ENCODE measurements at regions not wholly inside any gene's neighbourhood (a gene's known extent, or its start where the extent isn't known, plus 50 kb on each side); places are given as distances from the start of the nearest gene placed in this dataset.

DNA sequence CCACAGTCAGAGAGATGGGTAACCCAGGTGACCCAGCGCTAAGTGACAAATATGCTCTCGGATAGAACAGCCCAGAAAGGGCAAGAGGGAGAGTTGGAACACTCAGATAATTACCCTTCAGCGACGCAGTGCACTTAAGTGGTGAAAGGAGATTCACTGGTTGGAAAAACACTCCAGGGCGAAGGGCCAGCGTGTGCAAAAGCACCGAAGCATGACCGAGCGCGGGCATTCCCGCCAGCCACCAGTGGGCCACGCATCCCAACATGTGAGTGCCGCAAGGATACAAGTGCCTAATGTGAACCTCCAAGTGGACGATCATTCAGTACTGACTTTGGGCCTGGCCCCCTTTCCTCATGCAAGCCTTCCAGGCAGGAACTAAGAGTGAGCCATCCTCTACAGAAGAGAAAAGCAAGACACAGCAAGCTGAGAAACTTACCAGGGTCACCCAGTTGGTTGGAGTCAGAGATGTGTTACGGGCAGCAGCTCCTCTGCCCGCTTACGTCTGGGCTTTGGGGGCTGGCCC, 258.4 kb downstream of the C16orf95 start:
- DNase-seq, result no peak

DNA sequence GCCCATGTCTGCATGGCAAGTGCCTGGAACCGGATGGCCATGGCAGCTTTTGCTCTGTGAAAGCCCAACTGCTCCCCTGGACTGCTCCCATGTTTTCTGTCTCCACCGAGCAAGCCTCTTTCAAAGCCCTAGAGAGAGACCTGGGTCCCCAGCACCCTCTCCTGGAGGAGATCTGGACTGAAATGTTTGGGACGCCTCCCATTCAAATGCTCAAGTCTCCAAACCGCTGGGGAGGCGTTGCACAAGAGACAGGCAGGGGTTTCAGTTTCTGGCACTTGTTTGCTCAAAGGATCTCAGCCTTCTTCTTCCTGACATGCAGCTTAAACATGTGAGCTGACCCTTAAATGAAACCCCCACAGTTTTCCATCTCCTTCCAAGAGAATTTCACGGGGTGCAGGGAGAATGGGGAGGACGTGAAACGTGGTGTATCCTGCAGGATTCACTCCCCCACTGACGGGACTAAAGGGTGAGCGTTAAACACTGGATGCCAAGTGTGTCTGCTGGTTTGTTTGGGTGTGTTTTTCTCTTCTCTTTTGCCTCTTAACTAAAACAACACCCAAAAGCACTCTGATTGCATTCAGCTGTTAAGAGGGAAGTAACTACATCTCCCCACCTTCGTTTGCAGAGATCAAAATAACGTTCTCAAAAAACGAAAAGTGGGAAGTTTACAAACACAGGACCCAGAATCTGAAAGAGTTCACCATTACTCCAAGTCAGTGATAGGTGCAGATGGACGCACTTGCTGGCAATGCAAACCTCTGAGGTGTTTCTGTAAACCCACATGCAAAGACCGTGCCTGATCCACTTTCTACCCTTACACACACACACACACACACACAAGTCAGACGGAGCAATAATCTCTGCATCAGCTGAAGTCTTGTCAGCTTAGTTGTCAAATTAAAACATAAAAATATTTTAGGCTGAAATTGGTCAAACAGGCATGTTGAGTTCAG, 256.9 kb downstream of the C16orf95 start:
- no peak for DNase-seq

DNA sequence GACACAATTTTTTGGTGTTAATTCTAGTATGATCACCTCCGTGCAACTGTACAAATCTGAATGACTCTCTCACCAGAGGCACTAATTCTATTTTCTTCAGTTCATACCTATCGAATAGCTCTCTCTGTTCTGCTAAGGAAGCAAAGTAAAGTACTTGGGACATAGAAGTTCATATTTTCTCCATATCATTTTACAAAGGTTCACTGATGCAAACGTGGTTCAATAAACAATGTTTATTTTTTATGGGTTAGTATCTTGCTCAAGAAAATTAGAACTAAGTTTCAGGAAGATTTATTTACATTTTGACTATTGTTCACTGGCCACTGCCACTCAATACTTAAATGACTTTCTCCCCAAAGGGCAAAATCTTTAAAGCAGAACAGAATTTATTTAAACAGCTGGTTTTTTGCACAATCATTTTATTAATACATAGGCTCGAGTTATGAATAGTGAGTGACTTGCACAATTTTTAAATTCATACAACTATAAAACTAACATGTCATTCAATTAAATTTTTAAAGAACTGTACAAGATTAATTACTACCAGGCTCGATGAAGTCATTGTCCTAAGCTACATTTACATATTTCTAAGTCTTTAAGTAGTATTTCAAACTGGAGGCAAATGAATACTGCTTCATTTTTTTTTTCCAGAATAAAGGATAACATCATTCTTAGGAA, 255.8 kb downstream of the C16orf95 start:
- no peak for DNase-seq

DNA sequence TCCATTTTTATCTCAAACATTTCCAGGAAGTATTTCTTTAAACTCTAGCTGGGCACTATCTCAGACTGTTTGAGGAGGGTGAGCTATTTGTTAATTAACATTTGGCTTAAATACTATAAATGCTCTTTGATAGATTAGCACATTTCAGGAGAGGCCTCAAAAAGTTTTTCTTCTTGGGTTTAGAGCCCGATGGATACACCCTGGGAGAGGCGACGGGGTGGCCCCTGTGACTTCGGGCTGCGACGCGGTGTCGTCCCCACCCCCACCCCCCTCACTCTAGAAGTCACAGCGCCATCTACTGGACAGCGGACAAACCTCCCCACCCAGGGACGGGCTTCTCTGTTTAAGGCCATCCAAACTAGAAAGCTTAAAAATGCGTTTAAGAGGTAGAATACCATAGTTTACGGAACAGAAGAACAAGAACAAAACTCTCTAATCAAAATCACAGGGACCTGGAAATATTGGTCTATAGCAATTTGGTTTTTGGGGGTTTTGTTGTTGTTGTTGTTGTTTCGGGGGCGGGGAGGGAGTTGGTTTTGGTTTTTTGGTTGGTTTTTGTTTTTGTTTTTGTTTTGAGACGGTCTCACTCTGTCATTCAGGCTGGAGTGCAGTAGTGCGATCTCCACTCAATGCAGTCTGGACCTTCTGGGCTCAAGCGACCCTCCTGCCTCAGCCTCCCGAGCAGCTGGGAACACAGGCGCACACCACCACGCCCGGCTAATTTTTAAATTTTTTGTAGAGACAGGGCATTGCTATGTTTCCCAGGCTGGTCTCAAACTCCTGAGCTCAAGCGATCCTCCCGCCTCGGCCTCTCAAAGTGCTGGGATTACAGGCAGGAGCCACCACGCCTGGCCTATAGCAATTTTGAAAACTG, 254.4 kb downstream of the C16orf95 start:
- DNase-seq, result peak; percentile 80

DNA sequence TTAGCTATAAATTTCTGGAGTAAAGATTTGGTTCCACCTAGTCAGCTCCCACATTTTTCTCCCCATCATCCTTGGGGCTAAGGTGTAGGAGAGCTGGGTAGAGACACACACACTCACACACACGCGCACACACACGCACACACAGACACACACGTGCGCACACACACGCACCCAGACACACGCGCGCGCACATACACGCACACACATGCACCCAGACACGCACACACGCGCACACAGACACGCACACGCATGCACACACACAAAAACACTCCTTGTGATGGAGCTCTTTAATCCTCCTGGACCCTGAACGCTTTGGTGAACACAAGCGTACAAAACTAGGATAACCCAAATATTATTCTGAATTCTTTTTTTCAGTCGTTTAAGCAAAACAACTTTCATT, 253.6 kb downstream of the C16orf95 start:
- DNase-seq, result no peak

DNA sequence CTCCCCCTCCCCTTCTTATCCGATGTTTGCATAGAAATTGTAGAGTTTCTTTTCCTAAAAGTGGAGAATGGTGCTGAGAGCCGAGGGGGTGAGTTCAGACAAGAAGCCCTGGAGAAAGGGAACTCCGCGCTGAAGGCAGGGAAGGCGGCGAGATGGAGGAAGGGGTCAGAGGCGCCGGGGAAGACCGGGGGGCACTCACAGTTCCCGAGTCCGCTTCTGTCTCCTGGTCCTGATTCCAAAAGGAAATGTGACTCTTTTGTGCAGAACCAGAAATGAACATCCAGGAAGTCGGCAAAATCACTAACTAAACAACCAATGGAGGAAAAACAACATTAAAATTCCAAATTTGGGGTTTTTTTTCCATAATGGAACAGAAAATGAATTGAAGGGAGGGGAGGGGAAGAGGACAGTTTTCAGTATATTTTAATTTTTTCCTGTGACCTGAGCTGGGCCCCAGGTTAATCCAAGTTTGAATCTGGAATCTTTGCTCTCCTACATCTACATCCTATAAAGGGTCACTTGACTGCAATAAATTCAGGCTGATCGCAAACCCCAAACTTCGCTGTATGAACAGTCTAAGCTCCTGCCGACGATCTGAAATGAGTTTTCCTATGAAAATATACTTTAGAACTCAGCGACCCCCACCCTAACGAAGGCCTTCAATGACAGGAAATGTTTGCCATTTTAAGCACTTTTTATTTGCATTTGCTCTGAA, 252.3 kb downstream of the C16orf95 start:
- no peak for DNase-seq

DNA sequence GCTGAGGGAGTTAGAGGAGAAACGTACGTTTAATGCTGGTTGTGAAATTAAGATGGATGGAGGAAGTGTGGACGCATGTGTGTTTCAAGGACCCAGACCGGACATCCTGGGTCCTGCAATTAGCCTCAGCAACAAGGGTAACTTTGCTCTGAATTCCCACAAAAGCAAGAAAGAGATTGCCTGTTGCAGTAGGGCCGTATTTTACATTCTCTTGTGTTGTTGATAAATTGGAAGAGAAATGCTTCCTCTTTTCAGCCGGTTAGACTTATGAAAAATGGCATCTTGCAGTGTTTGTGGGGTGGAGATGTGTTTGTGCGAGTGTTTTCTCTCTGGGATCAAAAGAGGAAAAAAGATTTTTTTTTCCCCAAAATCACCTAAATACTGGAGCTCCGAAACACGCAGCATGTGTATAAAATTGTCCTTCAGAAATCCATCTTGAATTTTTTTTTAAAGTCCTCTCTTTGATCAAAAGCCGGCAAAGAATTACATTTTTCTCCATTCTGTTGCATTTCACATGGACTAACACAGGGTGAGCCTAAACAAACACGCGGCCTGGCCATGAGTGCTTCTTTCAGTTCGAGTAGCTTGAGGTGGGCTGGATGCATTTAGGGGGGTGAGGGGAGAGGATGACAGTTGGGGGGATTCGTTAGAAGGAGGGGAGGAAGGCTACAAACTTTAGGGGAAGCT, 251.6 kb downstream of the C16orf95 start:
- DNase-seq, result no peak

DNA sequence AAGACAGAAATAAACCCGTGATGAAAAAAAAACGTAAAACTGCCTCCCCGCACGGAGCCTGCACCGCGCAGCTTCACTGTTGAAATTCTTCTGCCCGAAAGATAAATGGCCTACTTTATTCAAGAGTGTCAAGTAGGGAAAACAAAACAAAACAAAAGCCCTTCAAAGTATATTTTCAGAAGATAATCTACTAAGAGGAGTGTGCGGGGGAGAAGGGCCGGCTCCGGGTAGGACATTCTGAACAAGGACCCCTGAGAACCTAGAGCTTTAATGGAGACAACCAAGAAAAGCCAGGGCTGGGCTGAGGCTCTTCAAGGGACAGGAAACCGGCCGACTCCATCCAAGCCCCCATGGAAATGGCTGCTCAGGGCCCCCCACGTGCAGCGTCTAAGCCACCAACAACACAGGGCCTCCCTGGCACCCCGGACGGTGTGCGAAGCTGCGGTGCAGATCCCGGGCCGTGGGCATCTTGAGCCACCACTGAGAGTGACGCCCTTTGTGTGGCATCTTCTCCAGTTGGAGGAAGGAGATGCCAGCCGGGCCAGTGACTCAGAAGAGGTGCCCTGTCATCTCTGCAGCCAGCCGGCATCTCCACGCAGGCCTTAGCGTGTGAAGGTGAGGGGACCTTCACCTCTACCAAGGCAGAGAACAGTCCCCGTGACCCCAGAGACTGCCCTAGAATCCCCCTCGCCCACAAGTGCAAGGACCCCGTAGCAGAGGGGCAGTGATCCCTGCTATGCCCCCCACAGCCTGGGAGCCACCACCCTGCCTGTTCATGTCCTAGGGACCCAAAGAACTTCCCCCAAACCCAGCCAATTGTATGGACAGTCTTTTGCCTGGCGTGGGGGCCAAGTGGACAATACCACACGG, 250.8 kb downstream of the C16orf95 start:
- no peak for DNase-seq

DNA sequence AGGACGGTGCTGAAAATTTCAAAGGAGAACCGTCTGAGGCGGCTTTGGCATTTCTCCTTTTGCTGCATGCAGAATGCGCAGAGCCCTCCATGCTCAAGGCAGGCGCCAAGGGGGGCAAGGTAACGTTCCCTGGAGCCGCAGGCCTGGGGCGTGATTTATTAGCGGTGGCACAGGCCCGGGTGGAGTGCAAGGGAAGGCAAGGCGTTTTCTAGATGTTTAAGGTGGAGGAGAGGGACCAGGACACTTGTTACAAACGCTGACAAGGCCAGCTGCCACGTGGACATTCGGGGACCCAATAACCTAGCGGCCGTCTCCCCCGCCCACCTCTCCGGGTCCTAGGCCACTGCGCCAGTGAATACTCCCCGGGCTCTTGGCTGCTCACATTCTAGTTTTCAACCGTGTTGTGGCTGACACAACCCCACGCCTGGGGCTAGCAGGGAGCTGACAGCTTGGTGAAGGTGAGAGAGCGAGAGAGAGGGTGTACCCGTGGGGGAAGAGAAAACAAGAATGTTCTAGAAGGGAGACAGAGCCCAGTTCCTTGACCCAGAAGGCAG, 250.1 kb downstream of the C16orf95 start:
- no peak for DNase-seq

DNA sequence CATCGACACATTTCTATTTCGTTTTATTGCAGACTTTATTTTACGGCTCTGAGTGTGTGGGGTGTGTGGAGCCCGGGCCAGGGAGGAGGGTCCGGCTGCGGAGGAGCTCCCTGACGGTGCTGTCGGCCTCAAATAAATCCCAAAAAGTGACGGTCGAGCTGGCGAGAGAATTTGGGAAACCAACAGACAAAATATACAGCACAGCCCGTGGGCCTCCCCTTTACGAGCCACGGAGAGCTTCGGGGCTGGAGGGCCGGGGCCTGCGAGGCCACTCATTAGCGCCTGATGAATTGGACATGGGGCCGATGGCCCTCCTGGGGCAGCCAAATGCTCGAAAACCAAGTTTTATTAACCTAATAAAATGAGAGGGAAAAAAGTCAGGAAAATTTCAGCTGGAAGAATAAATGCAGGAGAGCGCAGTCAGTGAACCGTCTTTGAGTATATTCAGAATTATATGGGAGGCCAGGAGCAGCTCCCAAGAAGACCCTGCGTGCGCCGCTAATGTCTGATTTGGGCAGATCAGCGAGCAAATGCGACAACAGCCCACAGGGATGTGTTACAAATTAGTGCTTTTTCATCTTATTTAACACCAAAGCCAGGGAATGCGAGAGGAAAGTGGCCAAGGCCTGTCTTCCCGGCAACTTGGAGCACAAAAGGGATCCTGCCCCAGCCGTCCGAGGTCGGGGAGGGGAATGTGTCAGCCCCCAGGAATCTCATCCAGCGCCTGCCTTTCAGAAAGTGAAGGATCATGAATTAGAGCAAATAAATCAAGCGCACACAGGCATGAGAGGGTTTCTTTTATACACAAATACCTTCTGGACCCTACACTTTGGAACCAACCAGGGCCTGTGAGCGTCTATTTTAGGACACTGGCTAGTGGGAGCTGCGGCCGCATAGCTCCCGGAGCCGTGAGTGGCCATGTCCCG, 249.1 kb downstream of the C16orf95 start:
- no peak for DNase-seq

DNA sequence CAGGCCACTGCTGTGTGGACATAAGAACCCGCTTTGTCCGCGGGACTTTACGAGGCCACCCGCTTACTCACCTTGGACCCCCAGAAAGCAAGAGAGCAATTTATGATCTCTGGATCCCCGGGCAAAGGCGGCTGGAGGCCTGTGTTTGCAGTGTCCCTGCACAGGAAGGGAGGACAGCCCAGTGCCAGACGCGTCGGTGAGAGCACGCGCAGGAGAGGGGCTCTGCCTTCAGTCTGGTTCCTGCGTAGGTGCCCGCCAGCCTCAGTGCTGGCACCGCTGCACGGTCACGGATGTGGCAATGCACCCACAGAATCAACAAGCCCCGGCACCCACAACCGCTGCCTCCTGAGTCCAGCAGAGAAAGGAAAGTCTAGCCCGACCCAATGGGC, 248.4 kb downstream of the C16orf95 start:
- no peak for DNase-seq

DNA sequence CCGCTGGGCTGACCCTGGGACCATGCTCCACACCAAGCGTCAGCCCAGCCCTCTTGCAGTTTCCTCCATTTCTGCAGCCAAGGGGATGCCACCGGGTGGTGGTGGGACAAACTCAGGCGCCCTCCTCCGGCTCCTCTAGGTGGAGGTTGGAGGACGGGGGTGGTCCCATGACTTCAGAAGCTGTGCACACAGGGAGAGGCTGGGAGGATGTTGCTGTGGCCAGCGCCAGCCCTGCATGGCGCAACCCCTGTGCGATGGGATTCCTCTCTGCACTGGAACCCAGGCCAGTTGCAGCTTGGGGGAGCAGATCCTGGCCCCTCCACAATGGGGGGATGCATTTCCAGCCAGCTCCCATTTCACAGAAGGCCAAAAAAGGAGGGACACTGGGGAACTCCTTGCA, 246.5 kb downstream of the C16orf95 start:
- DNase-seq, result no peak

DNA sequence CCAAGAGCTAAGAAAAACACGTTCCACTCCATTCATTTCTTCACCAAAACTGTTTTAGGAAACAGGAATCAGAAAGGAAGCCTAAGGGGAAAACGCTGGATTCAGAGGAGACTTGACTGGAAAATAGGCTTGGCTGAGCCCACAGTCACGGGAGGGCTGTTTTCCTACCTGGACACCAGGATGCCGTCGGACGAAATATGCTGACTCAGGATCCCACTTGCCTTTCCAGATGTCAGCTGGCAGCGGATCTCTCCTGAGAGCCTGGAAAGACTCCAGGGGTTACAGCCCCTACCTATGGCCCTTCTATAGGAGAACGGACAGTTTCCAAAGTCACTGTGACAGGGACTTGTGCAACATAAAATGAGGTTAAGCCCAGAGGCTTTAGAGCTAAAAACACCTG, 245.1 kb downstream of the C16orf95 start:
- no peak for DNase-seq

DNA sequence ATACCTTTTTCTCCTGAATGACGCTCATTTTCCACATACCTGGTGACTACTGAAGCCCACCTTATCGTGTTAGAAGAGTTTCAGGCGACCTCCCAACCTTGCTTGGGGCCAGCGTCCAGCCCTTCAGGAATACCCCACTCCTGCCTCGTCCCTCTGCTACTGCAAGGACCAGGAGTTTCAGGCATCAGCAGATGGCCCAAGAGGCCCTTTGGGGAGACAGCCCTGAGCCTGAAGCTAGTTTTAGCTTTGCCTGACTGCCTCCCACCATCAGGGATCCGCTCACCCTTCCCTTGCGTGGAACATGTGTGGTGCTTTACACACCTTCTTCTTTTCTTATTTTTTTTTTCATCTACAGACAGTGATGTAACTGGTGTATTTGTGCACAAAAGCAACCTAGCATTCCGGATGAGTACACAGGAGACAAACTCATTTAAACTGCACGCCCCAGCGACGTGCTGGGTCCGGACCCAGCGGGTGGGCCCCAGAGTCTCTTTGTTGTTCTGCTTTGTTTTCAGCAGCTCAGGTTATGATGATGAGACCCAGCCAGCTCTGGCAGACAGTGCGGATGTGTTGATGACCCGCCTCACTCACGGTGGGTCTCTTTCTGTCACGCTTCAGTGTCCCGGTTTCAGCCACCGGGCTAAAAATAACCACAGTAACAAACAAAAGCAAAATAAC, 242.4 kb downstream of the C16orf95 start:
- DNase-seq, result peak; percentile 78

DNA sequence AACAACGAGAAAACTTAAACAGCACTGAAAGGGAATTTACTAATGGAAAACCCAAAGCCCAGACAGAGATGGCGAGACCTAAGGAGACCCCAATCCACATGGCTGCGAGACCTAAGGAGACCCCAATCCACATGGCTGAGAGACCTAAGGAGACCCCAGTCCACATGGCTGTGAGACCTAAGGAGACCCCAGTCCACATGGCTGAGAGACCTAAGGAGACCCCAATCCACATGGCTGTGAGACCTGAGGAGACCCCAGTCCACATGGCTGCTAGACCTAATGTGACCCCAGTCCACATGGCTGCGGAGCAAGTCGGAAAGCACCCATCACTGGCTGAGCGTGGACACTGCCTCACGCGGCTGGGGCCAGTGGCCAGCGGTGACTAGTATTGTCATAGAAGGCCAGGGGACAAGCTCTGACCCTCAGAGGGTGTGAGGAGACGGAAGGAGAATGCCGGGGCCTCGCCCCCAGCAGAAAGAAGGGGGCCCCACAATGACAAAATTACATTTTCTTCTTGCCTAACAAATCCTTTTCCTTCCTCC, 241.8 kb downstream of the C16orf95 start:
- no peak for DNase-seq

DNA sequence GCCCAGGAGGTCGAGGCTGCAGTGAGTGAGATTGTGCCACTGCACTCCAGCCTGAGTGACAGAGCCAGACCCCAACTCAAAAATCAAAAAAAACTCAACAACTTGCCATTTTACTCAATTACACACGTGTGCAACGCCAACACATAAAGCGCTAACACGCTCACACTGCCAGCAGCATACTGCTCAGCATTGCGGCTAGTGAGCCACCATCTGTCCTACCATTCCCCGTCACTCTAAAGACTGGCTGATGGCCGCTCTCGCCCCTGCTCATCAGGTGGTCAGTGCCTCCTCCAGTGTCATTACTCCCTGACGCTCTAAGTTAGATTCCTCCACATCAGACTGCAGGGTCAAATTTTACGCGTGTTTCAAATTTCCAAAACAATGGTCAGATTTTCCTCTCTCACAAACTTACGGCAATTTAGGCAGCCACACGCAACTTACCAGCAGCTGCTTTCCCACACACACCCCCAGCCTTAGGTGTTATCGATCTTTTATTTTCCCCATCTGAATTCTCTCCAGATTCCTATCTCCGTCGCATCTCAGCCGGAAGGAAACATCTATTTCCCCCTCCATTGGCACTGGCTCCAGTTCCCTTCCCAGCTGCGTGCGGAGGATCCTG, 240.8 kb downstream of the C16orf95 start:
- no peak for DNase-seq

DNA sequence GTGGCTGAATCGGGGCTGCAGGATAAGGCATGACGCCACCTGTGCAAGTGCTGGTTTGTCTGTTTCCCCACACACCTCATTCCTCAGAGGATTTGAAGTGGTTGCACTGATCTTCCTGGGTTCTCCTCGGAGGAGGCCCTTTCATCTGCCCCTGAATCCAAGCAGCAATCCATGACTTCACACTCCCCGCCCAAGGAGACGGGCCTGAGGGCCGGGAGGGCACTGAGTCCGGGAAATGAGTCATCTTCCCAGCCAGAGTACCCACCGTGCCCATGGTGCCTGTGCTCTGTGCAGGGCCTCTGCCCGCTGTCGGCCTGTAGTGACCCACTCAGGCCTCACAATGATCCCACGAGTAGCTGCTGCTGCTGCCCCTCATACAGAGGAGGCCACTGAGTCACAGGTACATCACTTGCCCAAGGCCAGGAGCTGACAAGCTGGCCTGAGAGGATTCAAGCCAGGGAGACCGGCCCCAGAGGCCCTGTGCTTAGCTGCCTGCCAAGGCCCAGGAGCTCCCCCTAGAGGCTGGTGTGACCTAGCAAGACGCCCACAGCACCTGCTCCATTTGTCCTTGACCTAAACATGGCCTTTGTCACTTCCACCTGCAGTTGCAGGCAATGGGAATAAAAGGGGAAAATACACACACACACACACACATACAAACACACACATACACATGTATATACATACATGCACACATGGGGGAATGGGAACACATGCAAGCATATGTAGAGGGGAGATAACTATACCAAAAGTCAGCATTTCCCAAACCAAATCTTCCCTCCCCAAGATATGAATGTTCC, 240.0 kb downstream of the C16orf95 start:
- no peak for DNase-seq
